ENCODE measurements at regions not wholly inside any gene's neighbourhood (a gene's known extent, or its start where the extent isn't known, plus 50 kb on each side); places are given as distances from the start of the nearest gene placed in this dataset.

DNA sequence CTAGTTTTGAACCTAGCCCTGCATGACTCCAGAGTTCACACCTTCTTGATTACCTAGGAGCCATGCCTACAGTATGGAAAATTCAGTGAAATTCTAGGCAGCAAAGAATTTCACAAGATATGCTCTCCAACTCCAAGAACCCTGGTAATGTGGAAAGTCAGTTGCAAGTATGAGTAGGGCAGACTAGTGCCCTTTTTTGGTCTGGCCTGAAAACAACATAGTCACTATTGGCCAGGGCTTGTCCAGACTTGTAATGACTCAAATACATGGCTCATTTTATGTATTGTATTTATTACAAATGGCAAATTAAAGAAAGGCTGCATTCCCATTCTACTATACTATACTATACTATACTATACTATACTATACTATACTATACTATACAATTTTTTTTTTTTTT is 160.4 kb downstream of the ESM1 start:
- no peak for ATAC-seq
- DNase-seq, result no peak
- H3K4me3 ChIP-seq, result no peak overlapping the region
- no peak for TF ChIP-seq POLR2A (IDR thresholded peaks at IDR 0.05)
- TF ChIP-seq, protein P1, sequence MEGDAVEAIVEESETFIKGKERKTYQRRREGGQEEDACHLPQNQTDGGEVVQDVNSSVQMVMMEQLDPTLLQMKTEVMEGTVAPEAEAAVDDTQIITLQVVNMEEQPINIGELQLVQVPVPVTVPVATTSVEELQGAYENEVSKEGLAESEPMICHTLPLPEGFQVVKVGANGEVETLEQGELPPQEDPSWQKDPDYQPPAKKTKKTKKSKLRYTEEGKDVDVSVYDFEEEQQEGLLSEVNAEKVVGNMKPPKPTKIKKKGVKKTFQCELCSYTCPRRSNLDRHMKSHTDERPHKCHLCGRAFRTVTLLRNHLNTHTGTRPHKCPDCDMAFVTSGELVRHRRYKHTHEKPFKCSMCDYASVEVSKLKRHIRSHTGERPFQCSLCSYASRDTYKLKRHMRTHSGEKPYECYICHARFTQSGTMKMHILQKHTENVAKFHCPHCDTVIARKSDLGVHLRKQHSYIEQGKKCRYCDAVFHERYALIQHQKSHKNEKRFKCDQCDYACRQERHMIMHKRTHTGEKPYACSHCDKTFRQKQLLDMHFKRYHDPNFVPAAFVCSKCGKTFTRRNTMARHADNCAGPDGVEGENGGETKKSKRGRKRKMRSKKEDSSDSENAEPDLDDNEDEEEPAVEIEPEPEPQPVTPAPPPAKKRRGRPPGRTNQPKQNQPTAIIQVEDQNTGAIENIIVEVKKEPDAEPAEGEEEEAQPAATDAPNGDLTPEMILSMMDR (IDR thresholded peaks at IDR 0.05), result no peak
- no peaks in the 10 kb centered on the region for H3K27me3 ChIP-seq
- H3K4me1 ChIP-seq, result no peaks in the 10 kb centered on the region
- H3K36me3 ChIP-seq, result no peaks in the 10 kb centered on the region
- intact Hi-C loops (cut with DNase I), result no loop called here
- no peaks in the 10 kb centered on the region for H3K9me3 ChIP-seq
- H3K27ac ChIP-seq, result no peak overlapping the region

DNA sequence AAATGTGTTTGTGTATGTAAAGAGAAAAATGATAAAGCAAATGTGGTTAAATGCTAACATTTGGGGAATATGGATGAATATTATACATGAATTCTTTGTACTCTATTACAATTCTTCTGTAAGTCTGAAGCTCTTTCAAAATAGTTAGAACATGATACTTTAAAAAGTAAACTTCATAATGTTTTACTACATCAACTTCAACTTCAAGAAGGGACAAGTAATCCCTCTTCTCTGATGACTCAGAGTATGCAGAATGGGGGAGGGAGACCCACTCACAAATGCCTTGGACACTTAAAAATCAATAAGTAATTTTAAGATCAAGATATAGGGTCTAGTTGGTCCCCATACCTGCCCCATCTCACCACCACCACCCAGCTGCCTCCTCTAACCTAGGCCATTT is 162.4 kb downstream of the ESM1 start:
- no peak overlapping the region for H3K27ac ChIP-seq
- no peak for ATAC-seq
- no peaks in the 10 kb centered on the region for H3K36me3 ChIP-seq
- no peak overlapping the region for H3K4me3 ChIP-seq
- no peaks in the 10 kb centered on the region for H3K27me3 ChIP-seq
- H3K4me1 ChIP-seq, result no peaks in the 10 kb centered on the region
- intact Hi-C loops (cut with DNase I), result no loop called here
- H3K9me3 ChIP-seq, result no peaks in the 10 kb centered on the region
- DNase-seq, result no peak
- no peak for TF ChIP-seq POLR2A (IDR thresholded peaks at IDR 0.05)
- TF ChIP-seq, protein P1 (IDR thresholded peaks at IDR 0.05), result no peak

DNA sequence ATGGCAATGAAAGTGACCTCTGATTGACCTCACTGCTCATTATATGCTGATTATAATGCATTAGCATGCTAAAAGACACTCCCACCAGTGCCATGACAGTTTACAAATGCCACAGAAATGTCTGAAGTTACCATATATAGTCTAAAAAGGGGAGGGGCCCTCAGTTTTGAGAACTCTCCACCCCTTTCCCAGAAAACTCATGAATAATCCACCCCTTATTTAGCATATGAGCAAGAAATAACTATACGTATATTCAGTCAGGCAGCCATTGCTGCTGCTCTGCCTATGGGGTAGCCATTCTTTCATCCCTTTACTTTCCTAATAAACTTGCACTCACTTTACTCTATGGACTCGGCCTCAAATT is 163.1 kb downstream of the ESM1 start:
- Histone ChIP-seq H3K36me3 (no peaks in the 10 kb centered on the region), H3K9me3 (no peaks in the 10 kb centered on the region), H3K27me3 (no peaks in the 10 kb centered on the region), H3K4me1 (no peaks in the 10 kb centered on the region), H3K4me3 (no peak overlapping the region), H3K27ac (no peak overlapping the region)
- 87% methylated on average over 2 of the region's 2 CpGs for WGBS (ENCODE audit: insufficient coverage, low coverage, low lambda C conversion rate, missing lambda C conversion rate)
- intact Hi-C loops (cut with DNase I), result no loop called here
- TF ChIP-seq, protein P1 (IDR thresholded peaks at IDR 0.05), result no peak
- no peak for TF ChIP-seq POLR2A (IDR thresholded peaks at IDR 0.05)
- no peak for DNase-seq
- ATAC-seq, result no peak

DNA sequence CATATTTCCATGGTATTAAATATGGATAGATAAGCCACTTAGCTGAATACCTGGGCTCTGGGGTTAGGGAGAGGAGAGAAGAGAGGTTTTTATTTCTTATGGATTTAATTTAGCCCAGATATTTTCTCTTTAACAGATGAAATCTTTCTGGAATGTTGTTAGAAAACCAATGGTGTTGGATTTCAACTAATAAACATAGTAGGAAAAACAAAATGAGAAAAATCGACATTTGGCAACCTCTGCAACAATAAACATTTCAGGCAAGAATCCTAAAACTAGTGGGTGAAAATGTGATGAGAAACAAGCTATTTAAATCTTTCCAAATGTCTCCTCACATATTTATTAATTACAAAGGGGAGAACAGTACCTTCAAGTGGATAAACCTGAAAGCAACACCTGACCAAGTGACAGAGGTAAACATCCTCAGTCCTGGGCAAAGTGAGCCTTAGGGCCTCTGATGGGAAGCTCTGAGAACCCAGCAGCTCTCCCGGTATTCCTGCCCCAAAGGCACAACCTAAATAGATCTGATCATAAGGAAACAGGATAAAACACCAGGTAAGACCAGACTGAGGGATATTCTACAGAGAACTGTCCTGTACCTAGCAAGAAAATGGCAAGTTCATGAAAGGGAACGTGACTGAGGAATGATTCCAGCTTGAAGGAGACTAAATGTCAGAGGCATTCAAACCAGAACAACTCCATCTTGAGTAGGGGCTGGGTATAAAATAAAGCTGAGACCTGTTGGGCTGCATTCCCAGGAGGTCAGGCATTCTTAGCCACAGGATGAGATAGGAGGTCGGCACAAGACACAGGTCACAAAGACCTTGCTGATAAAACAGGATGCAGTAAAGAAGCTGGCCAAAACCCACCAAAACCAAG is 163.7 kb downstream of the ESM1 start:
- WGBS (ENCODE audit: insufficient coverage, low coverage, low lambda C conversion rate, missing lambda C conversion rate), result 30% methylated on average over 3 of the region's 4 CpGs
- no peak for ATAC-seq
- TF ChIP-seq, protein P1 (IDR thresholded peaks at IDR 0.05), result no peak
- TF ChIP-seq POLR2A (IDR thresholded peaks at IDR 0.05), result no peak
- H3K27me3 ChIP-seq, result no peaks in the 10 kb centered on the region
- DNase-seq, result no peak
- H3K27ac ChIP-seq, result no peak overlapping the region
- no peaks in the 10 kb centered on the region for H3K4me1 ChIP-seq
- no peak overlapping the region for H3K4me3 ChIP-seq
- no peaks in the 10 kb centered on the region for H3K9me3 ChIP-seq
- no peaks in the 10 kb centered on the region for H3K36me3 ChIP-seq
- intact Hi-C loops (cut with DNase I), result no loop called here

Data from right lobe of liver (tissue), 6 donors.